Transverse colon (tissue), 3 donors: ENCODE measurements at regions not wholly inside any gene's neighbourhood (a gene's known extent, or its start where the extent isn't known, plus 50 kb on each side); places are given as distances from the start of the nearest gene placed in this dataset.

Experiments
- CTCF ChIP-seq, 5 experiments: fragments of 200-600 bp in 3 of 5; fragments of 450-650 bp in 2 of 5; sonication (generic) in 3 of 5; IDR thresholded peaks; 1 replicate in 2 of 5; 2 replicates in 3 of 5; pipeline ENCODE4 v1.5.1; 2016 to 2017; ENCODE audit warnings: antibody characterized with exemption in 5 of 5, inconsistent platforms in 3 of 5, mild to moderate bottlenecking in 2 of 5, moderate library complexity in 1 of 5
- EP300 ChIP-seq: sonication (generic); formaldehyde crosslinking; IDR thresholded peaks from one replicate; pipeline ENCODE4 v1.6.1; 2017; ENCODE audit warnings: antibody characterized with exemption, low read depth
- POLR2A ChIP-seq: fragments of 450-650 bp; IDR thresholded peaks from one replicate; pipeline ENCODE4 v1.6.1; 2016; ENCODE audit warnings: antibody characterized with exemption, mild to moderate bottlenecking, moderate library complexity

- no peak for TF ChIP-seq CTCF (IDR thresholded peaks at IDR 0.05)
- TF ChIP-seq EP300: no peak
- no peak for TF ChIP-seq POLR2A
Observed at GRCh38 chr7:81628951-81629350, 140.9 kb downstream of the HGF start.
